ENCODE measurements at regions not wholly inside any gene's neighbourhood (a gene's known extent, or its start where the extent isn't known, plus 50 kb on each side); places are given as distances from the start of the nearest gene placed in this dataset.

DNA sequence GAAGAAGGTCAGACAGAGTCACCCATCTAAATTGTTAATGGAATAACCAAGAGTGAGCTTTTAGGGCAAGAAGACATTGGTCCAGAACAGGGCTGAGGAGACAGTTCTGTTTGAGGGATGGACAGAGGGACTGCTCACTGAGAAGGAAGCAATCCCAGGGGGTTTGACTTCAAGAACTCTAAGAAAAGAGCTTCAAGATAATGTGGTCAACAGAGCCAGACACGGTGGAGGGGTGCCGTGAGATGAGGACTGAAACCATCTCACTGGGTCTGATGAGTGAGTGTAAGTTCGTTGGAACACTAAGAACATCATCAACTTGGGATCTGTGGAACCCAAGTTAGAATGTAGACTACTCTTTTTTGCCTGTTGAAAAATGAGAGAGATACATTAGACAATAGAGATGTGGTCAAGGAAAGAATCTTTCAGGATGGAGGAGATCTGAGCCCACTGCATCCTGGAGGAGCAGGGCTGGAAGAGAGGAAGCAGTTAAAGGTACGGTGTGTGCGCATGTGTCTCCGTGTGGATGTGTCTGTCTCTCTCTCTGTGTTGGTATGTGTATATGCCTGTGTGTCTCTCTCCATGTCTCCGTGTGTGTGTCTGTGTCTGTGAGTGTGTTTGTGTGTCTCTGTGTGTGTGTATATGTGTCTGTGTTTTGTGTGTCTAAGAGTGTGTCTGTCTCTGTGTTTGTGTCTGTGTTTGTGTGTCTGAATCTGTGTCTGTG is 172.1 kb downstream of the MYCN start:
- BruUV-seq (replicated peaks) = no TSS peak
- H3K27ac Mint-ChIP-seq (ENCODE audit: unreplicated experiment) = no peak overlapping the region
- CTCF ChIA-PET = no interaction called here

DNA sequence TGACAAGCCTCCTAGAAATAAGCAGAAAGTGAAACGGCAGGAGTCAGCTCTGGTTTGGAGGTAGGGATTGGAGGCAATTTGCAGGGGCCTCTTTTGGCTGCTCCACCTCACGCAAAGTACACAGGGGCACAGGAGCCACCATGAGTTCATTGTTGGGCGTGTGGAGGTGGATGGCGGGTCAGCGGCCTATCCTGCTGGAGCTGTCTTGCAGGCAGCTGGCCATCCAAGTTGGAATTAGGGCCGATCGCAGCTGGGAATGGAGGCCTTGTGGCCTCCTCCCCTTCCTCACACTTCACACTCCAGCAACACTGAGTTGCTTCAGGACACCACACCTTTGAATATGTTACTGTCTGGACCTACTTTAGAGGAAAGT is 171.5 kb downstream of the MYCN start:
- no peaks in the 10 kb centered on the region for H3K36me3 Mint-ChIP-seq (ENCODE audit: insufficient read depth, unreplicated experiment)
- no peaks in the 10 kb centered on the region for H3K4me1 Mint-ChIP-seq (ENCODE audit: low read depth, unreplicated experiment)
- BruUV-seq (replicated peaks) = no TSS peak
- no peaks in the 10 kb centered on the region for H3K9me3 Mint-ChIP-seq (ENCODE audit: low read depth, unreplicated experiment)
- H3K27me3 Mint-ChIP-seq (ENCODE audit: unreplicated experiment) = no peaks in the 10 kb centered on the region
- CTCF ChIA-PET = no interaction called here
- intact Hi-C loops (cut with micrococcal nuclease; ENCODE audit: unreplicated experiment) = no loop called here
- H3K4me3 Mint-ChIP-seq (ENCODE audit: low read depth, unreplicated experiment) = no peak overlapping the region
- TF ChIP-seq, protein P1, sequence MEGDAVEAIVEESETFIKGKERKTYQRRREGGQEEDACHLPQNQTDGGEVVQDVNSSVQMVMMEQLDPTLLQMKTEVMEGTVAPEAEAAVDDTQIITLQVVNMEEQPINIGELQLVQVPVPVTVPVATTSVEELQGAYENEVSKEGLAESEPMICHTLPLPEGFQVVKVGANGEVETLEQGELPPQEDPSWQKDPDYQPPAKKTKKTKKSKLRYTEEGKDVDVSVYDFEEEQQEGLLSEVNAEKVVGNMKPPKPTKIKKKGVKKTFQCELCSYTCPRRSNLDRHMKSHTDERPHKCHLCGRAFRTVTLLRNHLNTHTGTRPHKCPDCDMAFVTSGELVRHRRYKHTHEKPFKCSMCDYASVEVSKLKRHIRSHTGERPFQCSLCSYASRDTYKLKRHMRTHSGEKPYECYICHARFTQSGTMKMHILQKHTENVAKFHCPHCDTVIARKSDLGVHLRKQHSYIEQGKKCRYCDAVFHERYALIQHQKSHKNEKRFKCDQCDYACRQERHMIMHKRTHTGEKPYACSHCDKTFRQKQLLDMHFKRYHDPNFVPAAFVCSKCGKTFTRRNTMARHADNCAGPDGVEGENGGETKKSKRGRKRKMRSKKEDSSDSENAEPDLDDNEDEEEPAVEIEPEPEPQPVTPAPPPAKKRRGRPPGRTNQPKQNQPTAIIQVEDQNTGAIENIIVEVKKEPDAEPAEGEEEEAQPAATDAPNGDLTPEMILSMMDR (IDR thresholded peaks at IDR 0.05; ENCODE audit: unreplicated experiment) = no peak
- no peak overlapping the region for H3K27ac Mint-ChIP-seq (ENCODE audit: unreplicated experiment)
- DNase-seq = no peak

More for the DNA sequence above, 172.1 kb downstream of the MYCN start:
- no peak for DNase-seq
- Mint-ChIP-seq H3K4me1 (ENCODE audit: low read depth, unreplicated experiment) (no peaks in the 10 kb centered on the region), H3K36me3 (ENCODE audit: insufficient read depth, unreplicated experiment) (no peaks in the 10 kb centered on the region), H3K4me3 (ENCODE audit: low read depth, unreplicated experiment) (no peak overlapping the region), H3K9me3 (ENCODE audit: low read depth, unreplicated experiment) (no peaks in the 10 kb centered on the region), H3K27me3 (ENCODE audit: unreplicated experiment) (no peaks in the 10 kb centered on the region)
- TF ChIP-seq, protein P1 (IDR thresholded peaks at IDR 0.05; ENCODE audit: unreplicated experiment) = no peak
- intact Hi-C loops (cut with micrococcal nuclease; ENCODE audit: unreplicated experiment) = no loop called here

DNA sequence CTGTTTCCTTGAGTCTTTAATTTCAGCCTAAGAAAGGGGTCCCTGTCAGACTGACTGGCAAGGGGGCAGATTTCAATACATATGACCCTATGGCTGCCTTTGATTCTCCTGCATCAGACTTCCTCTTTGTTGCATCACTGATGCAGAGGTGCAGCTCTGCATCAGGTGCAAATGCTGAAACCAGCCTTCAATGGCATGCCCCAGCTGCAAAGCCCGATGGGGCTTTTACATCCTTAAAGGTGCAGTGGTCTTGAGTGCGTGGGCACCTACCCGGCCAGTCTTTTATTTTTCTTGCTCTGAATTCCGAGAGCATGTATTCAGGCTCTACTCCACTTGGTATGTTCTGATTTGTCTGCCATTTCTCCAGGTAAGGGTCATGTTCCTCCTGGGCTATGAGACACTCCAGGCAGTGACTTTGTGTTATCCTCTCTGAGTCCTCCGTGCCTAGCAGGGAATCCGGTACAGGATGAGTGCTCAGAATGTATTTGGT is 169.5 kb downstream of the MYCN start:
- Mint-ChIP-seq H3K27me3 (ENCODE audit: unreplicated experiment) (no peaks in the 10 kb centered on the region), H3K4me3 (ENCODE audit: low read depth, unreplicated experiment) (no peak overlapping the region), H3K4me1 (ENCODE audit: low read depth, unreplicated experiment) (no peaks in the 10 kb centered on the region), H3K9me3 (ENCODE audit: low read depth, unreplicated experiment) (no peaks in the 10 kb centered on the region), H3K27ac (ENCODE audit: unreplicated experiment) (no peak overlapping the region), H3K36me3 (ENCODE audit: insufficient read depth, unreplicated experiment) (no peaks in the 10 kb centered on the region)
- intact Hi-C loops (cut with micrococcal nuclease; ENCODE audit: unreplicated experiment) = no loop called here
- no peak for DNase-seq
- TF ChIP-seq, protein P1 (IDR thresholded peaks at IDR 0.05; ENCODE audit: unreplicated experiment) = no peak
- no TSS peak for BruUV-seq (replicated peaks)
- CTCF ChIA-PET = interaction anchor here (0.6 kb wide), 1 partner anchor 14 kb away, joined by 5 read pairs; no protein-coding TSS in a partner anchor

DNA sequence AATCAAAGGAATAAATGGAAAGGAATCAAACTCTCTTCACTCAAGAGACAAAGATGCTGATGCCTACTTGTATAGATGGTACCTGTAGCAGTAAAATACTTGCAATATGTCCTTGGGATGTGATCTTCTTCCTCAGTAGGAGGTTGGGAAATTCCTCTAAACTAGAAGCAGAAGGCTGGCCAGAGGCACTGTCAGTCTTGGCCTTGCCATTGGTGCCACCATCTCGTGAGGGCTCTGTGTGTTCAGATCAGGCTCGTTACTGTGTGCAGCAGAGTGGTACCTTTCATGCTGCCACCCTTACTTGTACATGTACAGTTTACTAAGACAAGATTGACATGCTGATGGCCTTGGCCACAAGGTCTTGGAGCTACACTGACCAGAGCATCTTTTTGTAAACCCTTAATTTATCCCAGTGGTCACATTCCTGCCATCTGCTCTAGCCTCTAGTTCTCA is 169.0 kb downstream of the MYCN start:
- H3K9me3 Mint-ChIP-seq (ENCODE audit: low read depth, unreplicated experiment) = no peaks in the 10 kb centered on the region
- H3K4me1 Mint-ChIP-seq (ENCODE audit: low read depth, unreplicated experiment) = peaks cover under 1% of the 10 kb centered on the region
- TF ChIP-seq, protein P1 (IDR thresholded peaks at IDR 0.05; ENCODE audit: unreplicated experiment) = no peak
- no peak overlapping the region for H3K4me3 Mint-ChIP-seq (ENCODE audit: low read depth, unreplicated experiment)
- H3K27ac Mint-ChIP-seq (ENCODE audit: unreplicated experiment) = no peak overlapping the region
- DNase-seq = no peak
- intact Hi-C loops (cut with micrococcal nuclease; ENCODE audit: unreplicated experiment) = no loop called here
- CTCF ChIA-PET = no interaction called here
- no TSS peak for BruUV-seq (replicated peaks)
- H3K27me3 Mint-ChIP-seq (ENCODE audit: unreplicated experiment) = no peaks in the 10 kb centered on the region
- H3K36me3 Mint-ChIP-seq (ENCODE audit: insufficient read depth, unreplicated experiment) = no peaks in the 10 kb centered on the region

Data from Calu3 (cell line).